K562 (cell line): ENCODE measurements at regions not wholly inside any gene's neighbourhood (a gene's known extent, or its start where the extent isn't known, plus 50 kb on each side); places are given as distances from the start of the nearest gene placed in this dataset.

Experiments used
- ATAC-seq: fragments of 200-7000 bp; cut with Tn5 transposase; 3 replicates; pipeline ENCODE4 v1.9.1; 2020; ENCODE audit warnings: moderate library complexity
- BruUV-seq: library from RNA; stranded (reverse); fragments of 400-500 nt; replicated peaks from 2 replicates; lab custom pipeline; 2021; lab: Mats Ljungman, UMichigan
- CTCF ChIA-PET: fragments of 300-600 bp; formaldehyde crosslinking; extraction: SDS; loops from one replicate; lab custom pipeline; 2021; ENCODE audit warnings: low intra/inter-chr PET ratio; lab: Yijun Ruan, JAX
- POLR2A ChIA-PET: fragments of 300-600, 350-650 bp; sonication (Branson Sonifier 250); formaldehyde crosslinking; extraction: SDS; loops from one replicate; lab custom pipeline; 2021; ENCODE audit warnings: antibody characterized with exemption, inconsistent platforms; lab: Yijun Ruan, JAX
- DNase-seq, 4 experiments: peaks; one replicate each; pipeline versions ENCODE4 v3.0.0 to v3.0.0-alpha.2; 2011 to 2018; ENCODE audit warnings: low spot score in 3 of 4, mixed read lengths in 3 of 4; ENCODE audit errors: extremely low read depth in 1 of 4
- FAIRE-seq: peaks from 2 replicates; lab custom pipeline; 2011; peaks lifted over from hg19 to GRCh38; lab: Jason Lieb, UNC
- H2AFZ ChIP-seq: 2 replicates; pipeline ENCODE4 v1.6.0; 2011; ENCODE audit warnings: low read depth, low read length, control low read depth, inconsistent platforms
- H3K27ac ChIP-seq: fragments of 200-600 bp; 3 replicates; pipeline ENCODE4 v1.8.0; 2011; ENCODE audit warnings: low read depth, mild to moderate bottlenecking, control low read depth, inconsistent platforms, low read length, moderate library complexity, mixed read lengths; ENCODE audit errors: extremely low read depth
- H3K27me3 ChIP-seq, 2 experiments: fragments of 300-600 bp in 1 of 2; 2 replicates in 1 of 2; 3 replicates in 1 of 2; pipeline versions ENCODE4 v1.6.0 to v1.8.0; 2011; ENCODE audit warnings: inconsistent platforms in 2 of 2, low read length in 2 of 2, mild to moderate bottlenecking in 1 of 2, mixed read lengths in 1 of 2, moderate library complexity in 1 of 2; ENCODE audit not compliant: control insufficient read depth in 2 of 2, insufficient read depth in 2 of 2
- H3K36me3 ChIP-seq: fragments of 300-600 bp; 3 replicates; pipeline ENCODE4 v1.8.0; 2011; ENCODE audit warnings: mild to moderate bottlenecking, low read length, inconsistent platforms; ENCODE audit not compliant: control insufficient read depth, insufficient read depth
- H3K4me1 ChIP-seq, 2 experiments: fragments of 200-600 bp in 1 of 2; replicated peaks in 1 of 2; 2 replicates in 1 of 2; 3 replicates in 1 of 2; pipeline versions ENCODE4 v1.5.1 to v1.8.0; 2011; ENCODE audit warnings: inconsistent platforms in 2 of 2, low read length in 2 of 2, mild to moderate bottlenecking in 1 of 2, mixed read lengths in 1 of 2, moderate library complexity in 1 of 2; ENCODE audit not compliant: control insufficient read depth in 2 of 2, insufficient read depth in 2 of 2
- H3K4me2 ChIP-seq: 2 replicates; pipeline ENCODE4 v1.6.1; 2011; ENCODE audit warnings: low read length, control low read depth, inconsistent platforms, mixed read lengths; ENCODE audit not compliant: insufficient read depth
- H3K4me3 ChIP-seq: fragments of 200-600 bp; sonication (generic), shearing (Covaris generic); 2 replicates; pipeline ENCODE4 v1.5.1; 2016; ENCODE audit warnings: control low read depth, inconsistent platforms
- H3K79me2 ChIP-seq: fragments of 200-600 bp; 3 replicates; pipeline ENCODE4 v1.8.0; 2011; ENCODE audit warnings: low read length, inconsistent platforms; ENCODE audit not compliant: control insufficient read depth, insufficient read depth
- H3K9ac ChIP-seq, 2 experiments: 2 replicates each; pipeline versions ENCODE4 v1.6.0 to v1.6.1; 2011; ENCODE audit warnings: low read depth in 2 of 2, low read length in 2 of 2, control low read depth in 1 of 2, inconsistent platforms in 1 of 2, mild to moderate bottlenecking in 1 of 2, mixed read lengths in 1 of 2; ENCODE audit not compliant: insufficient read depth in 1 of 2
- H3K9me1 ChIP-seq: one replicate; pipeline ENCODE4 v1.6.0; 2011; ENCODE audit warnings: inconsistent platforms, mild to moderate bottlenecking, low read length, moderate library complexity; ENCODE audit not compliant: control insufficient read depth, insufficient read depth
- H3K9me3 ChIP-seq: replicated peaks from 2 replicates; pipeline ENCODE4 v1.5.1; 2011; ENCODE audit warnings: low read depth, low read length, inconsistent platforms; ENCODE audit not compliant: control insufficient read depth, insufficient read depth
- H4K20me1 ChIP-seq: replicated peaks from 2 replicates; pipeline ENCODE4 v1.6.1; 2011; ENCODE audit warnings: low read length, inconsistent platforms, mixed read lengths; ENCODE audit not compliant: control insufficient read depth, insufficient read depth
- BDP1 ChIP-seq: IDR thresholded peaks from 3 replicates; pipeline ENCODE4 v1.6.1; 2011; ENCODE audit not compliant: insufficient read length, insufficient read depth
- CREM ChIP-seq: IDR thresholded peaks from 2 replicates; pipeline ENCODE4 v1.6.1; 2014; ENCODE audit warnings: antibody characterized with exemption, low read depth
- FOSL1 ChIP-seq: fragments of 200-800 bp; sonication (Bioruptor generic); conservative IDR thresholded peaks from 2 replicates; pipeline ENCODE4 v1.6.1; 2016; ENCODE audit warnings: missing genetic modification characterization, missing compliant biosample characterization
- FOXK2 ChIP-seq, 2 experiments: fragments of 450-650 bp; IDR thresholded peaks in 1 of 2; conservative IDR thresholded peaks in 1 of 2; 2 replicates each; pipeline ENCODE4 v1.6.1; 2016; ENCODE audit warnings: low read depth in 2 of 2, mild to moderate bottlenecking in 1 of 2
- FOXP4 ChIP-seq: sonication (generic); formaldehyde crosslinking; IDR thresholded peaks from 2 replicates; pipeline ENCODE4 v1.8.0; 2022; ENCODE audit warnings: mild to moderate bottlenecking, missing genetic modification reagents, borderline replicate concordance
- KLF10 ChIP-seq: fragments of 250-450 bp; sonication (Bioruptor Pico); IDR thresholded peaks from 2 replicates; pipeline ENCODE4 v1.6.1; 2021; ENCODE audit warnings: matching md5 sums
- MYBL2 ChIP-seq, 2 experiments: fragments of 450-650 bp in 1 of 2; sonication (generic) in 1 of 2; formaldehyde crosslinking in 1 of 2; IDR thresholded peaks; 2 replicates each; pipeline versions ENCODE4 v1.6.1 to v1.8.1; 2017 to 2022; ENCODE audit warnings: borderline replicate concordance in 1 of 2, inconsistent platforms in 1 of 2, low read depth in 1 of 2, mild to moderate bottlenecking in 1 of 2, missing genetic modification reagents in 1 of 2, moderate library complexity in 1 of 2
- MYNN ChIP-seq, 2 experiments: sonication (generic); formaldehyde crosslinking in 1 of 2; IDR thresholded peaks; 2 replicates each; pipeline versions ENCODE4 v1.5.0 to v1.6.1; 2016 to 2020; ENCODE audit warnings: antibody characterized with exemption in 1 of 2, missing genetic modification reagents in 1 of 2
- POLR2AphosphoS2 ChIP-seq: IDR thresholded peaks from 2 replicates; pipeline ENCODE4 v1.6.1; 2012; ENCODE audit warnings: low read length, improper control_type of control experiment
- RNF219 ChIP-seq: fragments of 250-450 bp; sonication (Bioruptor Pico); IDR thresholded peaks from 2 replicates; pipeline ENCODE4 v1.5.0; 2022; ENCODE audit warnings: mild to moderate bottlenecking
- STAT5A ChIP-seq: IDR thresholded peaks from 2 replicates; pipeline ENCODE4 v1.6.1; 2012; ENCODE audit warnings: low read length, inconsistent platforms, borderline replicate concordance
- ZBTB11 ChIP-seq, 3 experiments: fragments of 200-800 bp in 1 of 3; fragments of 250-450 bp in 1 of 3; fragments of 450-650 bp in 1 of 3; sonication (Bioruptor Pico) in 1 of 3; sonication (Bioruptor generic) in 1 of 3; formaldehyde crosslinking in 1 of 3; IDR thresholded peaks; 2 replicates each; pipeline versions ENCODE4 v1.6.1 to v1.8.0; 2016 to 2022; ENCODE audit warnings: mild to moderate bottlenecking in 2 of 3, missing genetic modification characterization in 2 of 3, missing compliant biosample characterization in 1 of 3, moderate library complexity in 1 of 3
- ZNF436 ChIP-seq: fragments of 250-450, 450-650 bp; sonication (Bioruptor Pico); formaldehyde crosslinking; IDR thresholded peaks from 2 replicates; pipeline ENCODE4 v1.7.0; 2020; ENCODE audit warnings: mild to moderate bottlenecking
- ZNF584 ChIP-seq: fragments of 200-800 bp; sonication (Bioruptor generic); IDR thresholded peaks from 2 replicates; pipeline ENCODE4 v1.6.1; 2016; ENCODE audit warnings: low read depth, mild to moderate bottlenecking, missing genetic modification characterization, missing compliant biosample characterization
- ZNF77 ChIP-seq: fragments of 250-450 bp; sonication (Bioruptor Pico); IDR thresholded peaks from 2 replicates; pipeline ENCODE4 v1.5.0; 2020
- WGBS: fragments of 100-300 bp; shearing (Covaris generic); methylation state at CpG from one replicate; pipeline ENCODE4 v1.1.6; 2016; ENCODE audit warnings: low coverage, mixed read lengths; ENCODE audit not compliant: insufficient coverage; ENCODE audit errors: missing lambda C conversion rate; 5-methylcytosine and 5-hydroxymethylcytosine counted together
- in situ Hi-C: fragments of 300-500 bp; cut with MboI; formaldehyde crosslinking; loops from 4 replicates; pipeline ENCODE4 v1.15.0; 2018; ENCODE audit warnings: inconsistent platforms, mixed read lengths
- intact Hi-C: fragments of 100-400 bp; cut with micrococcal nuclease; formaldehyde crosslinking; loops from 2 replicates; pipeline ENCODE4 v1.14.2; 2022

GRCh38 chr2:16725549-16725948, 59.9 kb upstream of the CYRIA start:
- POLR2A ChIA-PET, result interaction anchor here (0.6 kb wide), 1 partner anchor 589 kb away, joined by 6 read pairs; no protein-coding TSS in a partner anchor
- H2AFZ ChIP-seq, result no peak overlapping the region
- in situ Hi-C loops, result no loop called here
- 0% methylated on average over 9 of the region's 9 CpGs for WGBS
- CTCF ChIA-PET, result no interaction called here
- no peak overlapping the region for H3K9ac ChIP-seq
- H3K4me1 ChIP-seq, result no peaks in the 10 kb centered on the region
- no peaks in the 10 kb centered on the region; the same call in 1 of the 2 replicates for H3K9me3 ChIP-seq
- no peaks in the 10 kb centered on the region for H3K79me2 ChIP-seq
- intact Hi-C loops, result no loop called here
- FAIRE-seq (no peak), ATAC-seq (no peak), DNase-seq (no peak)
- H3K9me1 ChIP-seq, result no peaks in the 10 kb centered on the region
- no TSS peak for BruUV-seq
- no peak overlapping the region for H3K4me2 ChIP-seq
- no peaks in the 10 kb centered on the region for H4K20me1 ChIP-seq
- H3K4me3 ChIP-seq, result no peak overlapping the region
- peaks cover 14 to 16% of the 10 kb centered on the region in 2 experiments; a peak in 4 of 5 replicates for H3K27me3 ChIP-seq
- H3K36me3 ChIP-seq, result no peaks in the 10 kb centered on the region
- no peak overlapping the region for H3K27ac ChIP-seq
- TF ChIP-seq MYNN (IDR thresholded peaks at IDR 0.05), result no peak
- no peak for TF ChIP-seq MYNN (CRISPR knock-in tag; IDR thresholded peaks at IDR 0.05)
- no peak for TF ChIP-seq KLF10
- TF ChIP-seq FOSL1 (tag), result no peak
- TF ChIP-seq FOXK2 (conservative IDR thresholded peaks at IDR 0.05 in 1 of 2, IDR thresholded peaks at IDR 0.05 in 1 of 2; ENCODE audit: low read depth in 2 of 2), result no peak
- TF ChIP-seq RNF219 (CRISPR knock-in tag), result no peak
- no peak for TF ChIP-seq FOXP4
- no peak for TF ChIP-seq ZBTB11 (CRISPR knock-in tag; IDR thresholded peaks at IDR 0.05)
- no peak for TF ChIP-seq ZNF436 (CRISPR knock-in tag)
- TF ChIP-seq POLR2AphosphoS2, result no peak
- no peak for TF ChIP-seq MYBL2 (IDR thresholded peaks at IDR 0.05; ENCODE audit: low read depth)
- TF ChIP-seq MYBL2 (CRISPR knock-in tag; IDR thresholded peaks at IDR 0.05; ENCODE audit: borderline replicate concordance), result no peak
- TF ChIP-seq BDP1, result no peak
- no peak for TF ChIP-seq ZNF77 (CRISPR knock-in tag)
- no peak for TF ChIP-seq CREM
- no peak for TF ChIP-seq ZNF584 (CRISPR knock-in tag)
- TF ChIP-seq STAT5A, result no peak
